Panc1 (cell line): ENCODE measurements at regions not wholly inside any gene's neighbourhood (a gene's known extent, or its start where the extent isn't known, plus 50 kb on each side); places are given as distances from the start of the nearest gene placed in this dataset.

Experiments
- CTCF ChIP-seq: fragments of 450-650 bp; IDR thresholded peaks from 2 replicates; pipeline ENCODE4 v1.5.1; 2017; ENCODE audit warnings: mild to moderate bottlenecking
- POLR2AphosphoS5 ChIP-seq: IDR thresholded peaks from 2 replicates; pipeline ENCODE4 v1.6.1; 2012; ENCODE audit warnings: mild to moderate bottlenecking, low read depth, low read length, moderate library complexity
- SIN3A ChIP-seq: IDR thresholded peaks from 2 replicates; pipeline ENCODE4 v1.6.1; 2012; ENCODE audit warnings: low read depth, mild to moderate bottlenecking, low read length, moderate library complexity, borderline replicate concordance; ENCODE audit not compliant: insufficient read depth
- TCF7L2 ChIP-seq: IDR thresholded peaks from 2 replicates; pipeline ENCODE4 v1.6.1; 2011; ENCODE audit warnings: mild to moderate bottlenecking, low read depth, low read length, inconsistent platforms

- TF ChIP-seq CTCF (no peak), POLR2AphosphoS5 (no peak), SIN3A (no peak), TCF7L2 (no peak)
Observed at GRCh38 chr3:25967385-25967784, 177.5 kb downstream of the OXSM start.
